HG02623 (cell line): ENCODE measurements at regions not wholly inside any gene's neighbourhood (a gene's known extent, or its start where the extent isn't known, plus 50 kb on each side); places are given as distances from the start of the nearest gene placed in this dataset.
"Not testable (repeated sequence)": the region's sequence is repeated elsewhere in the genome, so short reads cannot be mapped to it uniquely, and the experiment has no call there.

Experiments
- ATAC-seq: cut with Tn5 transposase; IDR thresholded peaks from one replicate; pipeline ENCODE4 v1.9.1; 2021; ENCODE audit warnings: moderate library complexity; ENCODE audit not compliant: unreplicated experiment

GRCh38 chr1:219732814-219733491 is 120.0 kb upstream of the ZC3H11B start:
- ATAC-seq: no peak

- ATAC-seq: no peak
These were observed 118.9 kb upstream of the ZC3H11B start for GRCh38 chr1:219731771-219732170.

GRCh38 chr1:219726480-219727272 is 113.8 kb upstream of the ZC3H11B start:
- ATAC-seq: no peak

GRCh38 chr1:219724440-219724839 is 111.5 kb upstream of the ZC3H11B start:
- no peak for ATAC-seq

GRCh38 chr1:219717536-219717935 is 104.6 kb upstream of the ZC3H11B start:
- no peak for ATAC-seq

GRCh38 chr1:219716611-219717114 is 103.8 kb upstream of the ZC3H11B start:
- no peak for ATAC-seq

GRCh38 chr1:219713981-219714381 is 101.1 kb upstream of the ZC3H11B start:
- no peak for ATAC-seq

- no peak for ATAC-seq
These were observed 99.6 kb upstream of the ZC3H11B start for GRCh38 chr1:219712506-219712905.

- ATAC-seq: no peak
These were observed 97.8 kb upstream of the ZC3H11B start for GRCh38 chr1:219710529-219711194.

- no peak for ATAC-seq
These were observed 96.1 kb upstream of the ZC3H11B start for GRCh38 chr1:219708919-219709543.

- not testable (repeated sequence) for ATAC-seq
These were observed 95.0 kb upstream of the ZC3H11B start for GRCh38 chr1:219707885-219708284.

- not testable (repeated sequence) for ATAC-seq
These were observed 91.4 kb upstream of the ZC3H11B start for GRCh38 chr1:219704331-219704730.

- ATAC-seq: no peak
These were observed 90.4 kb upstream of the ZC3H11B start for GRCh38 chr1:219703368-219703639.

GRCh38 chr1:219701476-219701875 is 88.6 kb upstream of the ZC3H11B start:
- ATAC-seq: no peak

GRCh38 chr1:219699870-219700269 is 87.0 kb upstream of the ZC3H11B start:
- ATAC-seq: no peak

GRCh38 chr1:219697682-219698081 is 84.8 kb upstream of the ZC3H11B start:
- ATAC-seq: no peak

- no peak for ATAC-seq
These were observed 80.1 kb upstream of the ZC3H11B start for GRCh38 chr1:219692981-219693380.

- ATAC-seq: no peak
These were observed 76.9 kb upstream of the ZC3H11B start for GRCh38 chr1:219689774-219690173.

GRCh38 chr1:219687779-219688178 is 74.9 kb upstream of the ZC3H11B start:
- no peak for ATAC-seq

GRCh38 chr1:219686171-219686570 is 73.3 kb upstream of the ZC3H11B start:
- ATAC-seq: no peak

GRCh38 chr1:219682788-219683187 is 69.9 kb upstream of the ZC3H11B start:
- no peak for ATAC-seq
